Body of pancreas (tissue), 4 donors: ENCODE measurements at regions not wholly inside any gene's neighbourhood (a gene's known extent, or its start where the extent isn't known, plus 50 kb on each side); places are given as distances from the start of the nearest gene placed in this dataset.

Experiments
- CTCF ChIP-seq, 7 experiments: fragments of 450-650 bp in 4 of 7; fragments of 200-600 bp in 3 of 7; sonication (generic) in 3 of 7; IDR thresholded peaks; one replicate each; pipeline ENCODE4 v1.5.1; 2016 to 2019; ENCODE audit warnings: antibody characterized with exemption in 7 of 7
- POLR2A ChIP-seq, 3 donors: fragments of 450-650 bp; IDR thresholded peaks; one replicate each; pipeline ENCODE4 v1.6.1; 2016; ENCODE audit warnings: antibody characterized with exemption in 3 of 3, mild to moderate bottlenecking in 2 of 3

- TF ChIP-seq CTCF (IDR thresholded peaks at IDR 0.05) (no peak), POLR2A (IDR thresholded peaks at IDR 0.05) (no peak)
Measured at GRCh38 chr16:76732894-76733293, 455.7 kb downstream of the CNTNAP4 start.
